Heart left ventricle (tissue), 13 donors: ENCODE measurements at regions not wholly inside any gene's neighbourhood (a gene's known extent, or its start where the extent isn't known, plus 50 kb on each side); places are given as distances from the start of the nearest gene placed in this dataset.

Source experiments
- CTCF ChIP-seq, 12 donors: fragments of 200-600 bp; sonication (generic) in 4 of 12; IDR thresholded peaks; one replicate each; pipeline versions ENCODE4 v1.5.0 to v1.8.0; 2018 to 2022; ENCODE audit warnings: antibody characterized with exemption in 12 of 12, mild to moderate bottlenecking in 5 of 12
- POLR2A ChIP-seq, 2 donors: fragments of 450-650 bp; IDR thresholded peaks; one replicate each; pipeline ENCODE4 v1.6.1; 2017; ENCODE audit warnings: antibody characterized with exemption in 2 of 2, mild to moderate bottlenecking in 2 of 2, moderate library complexity in 2 of 2
- donor health status: ischemic (EF 13 %, LVEDD 7.1; RV severe dilation, severe dysfunction).
- donor health status: DM: no; HTN: yes; CAD: no.
- donor health status: DM: no; HTN: no; CAD: no.
- donor health status: ischemic (EF 25% LVEDD 6.9; RV normal size, moderate dysfunction).
- donor health status: ischemic (EF 25% LVEDD 5.7; RV mildly dilated, moderate dysfunction).
- donor health status: ischemic (EF 35%, LVEDD 5.7; RV mildly dilated, moderate dysfunction).
- donor health status: nonischemic (EF 11% LVEDD 7.7; RV severe dilation, severe dysfunction).
- donor health status: DM: yes; HTN: yes; CAD: no.
- donor health status: PGD.
- donor health status: ischemic (EF 29% LVEDD 5.4; RV normal size, mild dysfunction).
- donor health status: nonischemic (EF 23%, LVEDD 6.1; RV moderate dilation, normal function).

DNA sequence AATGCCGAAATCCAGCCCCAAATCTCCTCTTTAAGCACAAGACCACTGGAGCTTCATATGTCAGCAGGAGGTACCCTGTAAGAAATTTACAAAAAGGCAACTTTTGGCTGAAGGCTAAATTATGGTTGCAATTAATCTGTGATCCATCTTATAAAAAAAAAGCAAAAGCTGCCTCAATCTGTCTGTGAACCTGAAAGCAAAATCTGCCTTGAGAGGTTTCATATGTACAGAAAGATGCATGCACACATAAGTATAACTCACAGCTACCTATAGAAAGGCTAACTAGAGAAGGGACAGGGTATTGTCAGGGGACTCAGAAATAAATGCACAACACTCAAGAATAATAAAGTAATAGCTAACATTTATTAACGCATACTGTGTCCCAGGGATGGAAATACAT lies 964.2 kb upstream of the ADGRL2 start:
- TF ChIP-seq CTCF (IDR thresholded peaks at IDR 0.05) (no peak), POLR2A (IDR thresholded peaks at IDR 0.05) (no peak)
